Ammon's horn (tissue), 1 donor: ENCODE measurements at regions not wholly inside any gene's neighbourhood (a gene's known extent, or its start where the extent isn't known, plus 50 kb on each side); places are given as distances from the start of the nearest gene placed in this dataset.

Experiments
- DNase-seq: peaks from one replicate; pipeline ENCODE4 v3.0.0-alpha.2; 2016; ENCODE audit warnings: low spot score

DNA sequence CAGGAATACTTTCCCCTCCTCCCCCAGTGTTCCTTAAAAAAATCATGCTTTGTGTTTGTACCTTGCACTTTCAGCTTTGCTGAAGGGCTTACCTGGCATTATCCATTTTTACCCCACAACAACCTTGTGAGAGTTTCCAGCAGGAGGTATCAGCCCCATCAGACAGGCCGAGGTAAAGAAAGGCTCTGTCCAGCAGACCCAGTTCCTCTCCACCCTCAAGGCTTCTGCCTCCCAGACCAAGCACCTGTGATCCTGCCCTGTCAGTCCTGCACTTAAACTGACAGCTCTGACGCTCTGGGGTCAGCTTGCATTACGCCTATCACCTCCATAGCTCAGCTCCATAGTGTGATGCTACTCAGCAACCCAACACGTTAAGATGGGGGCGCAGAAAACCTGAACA is 803.1 kb downstream of the UQCRFS1 start:
- DNase-seq: no peak

DNA sequence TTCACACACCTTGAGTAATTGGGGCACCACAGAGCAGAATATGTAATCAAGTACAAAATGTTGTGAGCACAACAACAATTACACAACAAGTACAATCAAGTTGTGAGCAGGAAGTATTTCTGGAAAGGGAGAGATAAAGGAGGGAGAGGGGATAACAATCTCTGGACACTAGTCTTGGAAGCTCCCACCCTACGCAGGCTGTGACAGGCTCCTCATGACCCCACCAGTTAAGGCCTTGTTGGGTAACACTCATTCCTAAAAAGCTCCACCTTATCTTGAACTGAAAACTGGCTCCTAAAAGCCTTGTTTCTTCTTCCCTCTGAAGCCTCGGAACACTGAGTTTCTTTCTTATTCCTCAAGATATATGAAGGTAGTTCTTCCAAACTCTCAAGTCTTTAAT is 806.0 kb downstream of the UQCRFS1 start:
- no peak for DNase-seq

DNA sequence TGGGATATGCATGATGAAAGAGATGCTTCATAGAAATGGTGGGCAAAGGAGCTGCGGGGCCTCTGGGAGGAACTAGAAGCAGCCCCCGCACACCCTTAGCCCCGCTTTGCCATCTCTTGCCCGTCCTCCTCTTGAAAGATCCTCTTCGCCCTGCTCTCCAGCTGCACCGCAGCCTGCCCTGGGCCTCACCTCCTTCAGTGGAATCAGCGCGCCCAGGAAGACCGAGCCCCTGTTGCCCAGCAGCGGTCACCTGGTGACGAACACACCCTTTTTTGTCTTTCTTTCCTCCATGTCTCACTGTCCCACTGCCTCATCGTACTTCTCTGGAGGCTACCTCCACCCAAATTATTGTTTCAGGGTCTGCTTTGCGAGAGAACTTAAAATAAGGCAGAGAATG is 807.6 kb downstream of the UQCRFS1 start:
- no peak for DNase-seq

DNA sequence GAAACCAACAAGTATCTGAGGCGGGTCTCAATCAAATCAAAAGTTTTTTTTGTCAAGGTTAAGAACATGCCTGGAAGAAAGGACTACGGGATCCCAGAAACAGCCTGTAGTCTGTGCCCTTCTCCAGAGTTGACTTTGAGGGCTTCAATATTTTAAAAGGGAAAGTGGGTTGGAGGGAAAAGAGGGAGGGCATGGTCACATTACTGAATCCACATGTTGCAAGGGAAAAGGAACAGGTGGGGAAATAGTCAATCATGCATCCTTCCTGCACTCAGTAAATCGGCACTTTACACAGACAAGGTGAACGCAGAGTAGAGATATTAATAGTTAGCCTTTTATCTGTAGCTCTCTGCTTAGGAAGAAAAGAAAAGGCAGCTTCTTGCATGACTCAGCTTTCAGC is 808.5 kb downstream of the UQCRFS1 start:
- DNase-seq: no peak

DNA sequence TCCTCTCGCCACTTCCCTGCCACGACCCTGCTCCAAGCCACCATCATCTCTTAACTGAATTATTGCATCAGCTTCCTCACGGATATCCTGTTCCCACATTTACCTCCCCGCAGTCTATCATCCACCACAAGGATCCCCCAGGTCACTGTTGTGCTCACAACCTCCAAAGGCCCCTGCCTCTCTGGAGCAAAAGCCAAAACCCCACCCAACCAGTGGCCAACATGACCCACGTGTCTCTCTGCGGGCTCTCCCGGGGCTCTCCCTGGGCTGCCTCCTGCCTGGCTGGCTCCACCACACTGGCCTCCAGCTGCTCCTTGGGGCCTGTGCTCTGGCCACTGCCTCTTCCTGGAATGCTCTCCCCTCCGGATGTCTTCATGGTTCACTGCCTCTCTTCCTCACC is 809.3 kb downstream of the UQCRFS1 start:
- DNase-seq: no peak

DNA sequence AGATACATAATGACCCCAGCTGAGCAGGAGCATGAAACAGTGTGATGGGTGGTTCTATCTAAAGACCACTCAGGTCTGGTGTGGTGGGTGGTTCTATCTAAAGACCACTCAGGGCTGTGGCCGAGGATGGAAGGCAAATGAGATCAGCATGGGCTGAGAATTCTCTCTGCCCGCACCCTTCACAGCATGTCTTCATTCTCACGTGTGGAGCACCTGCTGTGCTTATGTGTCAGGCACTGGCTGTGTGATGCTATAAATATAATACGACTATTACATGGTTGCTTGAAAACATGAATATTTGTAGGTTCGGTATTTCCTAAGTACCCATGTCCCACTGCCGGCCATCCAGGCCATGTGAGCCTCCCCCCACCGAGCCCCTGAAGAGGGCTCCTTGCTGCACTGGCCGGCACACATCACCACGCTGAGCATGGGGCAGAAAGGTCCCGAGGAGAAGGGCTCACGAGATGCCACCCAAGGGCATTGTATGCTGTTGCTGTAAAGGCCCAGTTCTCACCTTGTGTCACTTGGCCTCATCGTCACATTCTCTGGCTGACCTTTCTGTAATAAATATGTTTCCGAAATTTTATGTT is 810.2 kb downstream of the UQCRFS1 start:
- no peak for DNase-seq

DNA sequence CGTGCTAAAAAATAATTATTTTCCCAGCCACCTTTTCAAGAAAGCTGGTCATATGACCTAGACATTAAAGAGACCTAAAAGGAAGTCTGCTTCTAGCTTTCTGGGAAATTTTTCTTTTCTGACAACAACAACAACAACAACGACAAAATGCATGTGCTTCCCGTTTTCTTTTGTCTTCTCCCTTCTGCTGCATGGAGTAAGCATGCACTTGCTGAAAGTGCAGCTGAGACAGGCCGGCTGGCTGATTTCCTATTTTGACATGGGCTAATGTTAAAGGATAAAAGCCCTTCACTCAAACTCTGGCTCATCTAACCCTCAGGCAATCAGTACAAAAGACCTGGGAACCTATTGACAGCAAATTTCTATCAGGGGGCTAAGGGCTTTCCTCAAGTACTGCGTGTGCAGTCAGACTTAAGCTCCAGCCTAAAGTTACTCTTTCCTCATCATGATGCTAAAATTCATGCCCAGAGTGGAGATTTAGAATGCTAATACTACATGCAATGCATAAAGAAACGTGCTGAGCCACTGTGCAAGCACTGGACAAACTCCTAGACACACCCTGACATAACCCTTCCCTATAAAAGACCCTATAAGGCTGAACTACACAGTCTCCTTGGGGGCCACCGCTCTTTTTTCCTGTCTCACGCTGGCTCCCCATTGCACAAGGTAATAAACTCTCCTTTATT is 811.1 kb downstream of the UQCRFS1 start:
- no peak for DNase-seq

DNA sequence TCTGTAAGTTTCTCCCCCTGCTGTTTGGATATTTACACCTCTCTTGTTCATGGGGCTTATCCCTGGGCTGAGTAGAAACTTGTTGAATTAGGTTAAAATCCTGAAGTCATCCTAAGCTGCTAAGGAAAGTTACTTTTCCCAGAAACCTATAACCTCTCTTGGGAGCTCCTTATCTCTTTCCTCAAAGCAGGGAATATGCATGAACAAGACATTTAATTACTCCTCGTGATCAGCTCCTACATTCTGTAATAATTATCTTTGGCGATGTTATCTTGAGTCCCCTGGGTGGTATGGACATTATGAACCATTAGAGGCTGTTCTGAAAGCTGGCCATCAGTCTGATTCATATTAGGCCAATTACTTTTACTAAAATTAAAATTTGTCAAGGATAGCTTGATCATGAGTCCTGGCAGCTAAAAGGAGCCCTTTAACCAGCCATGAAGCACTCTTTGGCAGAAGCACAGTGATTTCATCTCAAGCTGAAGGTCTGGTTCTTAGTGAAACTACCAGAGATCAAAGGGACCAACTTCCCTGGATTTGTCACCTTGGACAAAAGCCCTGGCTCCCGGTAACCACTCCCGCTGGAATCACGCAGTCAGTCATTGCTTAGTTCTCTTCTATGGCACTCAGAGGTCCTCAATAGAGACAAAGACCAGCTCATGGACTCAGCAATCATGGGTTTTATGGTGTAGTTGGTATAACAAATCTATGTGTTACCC is 811.8 kb downstream of the UQCRFS1 start:
- no peak for DNase-seq

DNA sequence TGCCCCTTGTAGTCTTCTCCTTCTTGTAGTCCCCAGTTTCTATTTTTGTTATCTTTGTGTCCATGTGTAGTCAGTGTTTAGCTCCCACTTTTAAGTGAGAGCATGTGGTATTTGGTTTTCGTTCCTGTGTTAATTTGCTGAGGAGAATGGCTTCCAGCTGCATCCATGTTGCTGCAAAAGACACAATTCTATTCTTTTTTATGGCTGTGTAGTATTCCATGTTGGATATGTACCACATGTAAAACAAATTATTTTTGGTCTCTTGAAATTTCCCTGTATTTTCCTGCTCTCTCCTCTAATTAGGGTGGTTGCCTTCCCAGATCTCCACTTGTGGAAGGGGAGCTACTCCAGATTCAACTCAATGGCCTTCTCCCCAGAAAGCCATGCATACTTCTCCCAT is 813.8 kb downstream of the UQCRFS1 start:
- no peak for DNase-seq

DNA sequence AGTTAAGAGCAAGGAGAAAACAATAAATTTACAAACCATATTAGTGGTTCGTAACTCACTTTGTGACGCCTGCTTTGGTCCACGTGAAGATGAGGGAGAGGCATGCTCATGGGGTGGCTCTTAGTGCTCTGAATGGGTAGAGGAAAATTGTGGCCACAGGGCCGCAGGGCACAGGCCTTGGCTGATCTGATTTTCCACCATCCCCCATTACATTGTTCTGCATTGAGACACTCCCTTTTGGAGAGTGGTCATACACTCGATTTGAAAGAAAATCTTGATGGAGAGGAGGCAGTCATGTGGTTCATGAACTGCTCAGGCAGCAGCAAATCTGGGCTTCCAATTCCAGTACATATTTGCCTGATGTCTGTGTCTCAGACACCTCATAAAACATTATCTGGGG is 815.2 kb downstream of the UQCRFS1 start:
- no peak for DNase-seq

DNA sequence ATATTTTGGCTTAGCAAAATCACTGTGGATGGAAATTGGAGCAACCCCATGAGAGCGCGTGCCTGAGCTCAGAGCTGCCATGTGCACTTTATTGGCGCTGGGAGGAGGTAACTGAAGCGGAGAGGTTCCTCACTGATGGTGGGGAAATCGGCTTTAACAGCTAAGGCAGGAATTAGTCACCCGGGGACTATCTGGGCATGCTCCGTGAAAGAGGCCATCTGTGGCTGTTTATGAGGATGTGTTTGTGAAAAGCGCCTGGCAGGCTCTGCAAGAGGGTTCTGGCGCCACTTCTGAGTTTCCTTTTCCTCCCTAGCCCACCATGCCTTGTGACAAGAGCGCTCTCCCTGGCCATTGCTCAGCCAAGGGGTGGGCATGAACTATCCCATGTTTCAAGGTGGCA is 815.6 kb downstream of the UQCRFS1 start:
- peak; percentile 54 for DNase-seq

DNA sequence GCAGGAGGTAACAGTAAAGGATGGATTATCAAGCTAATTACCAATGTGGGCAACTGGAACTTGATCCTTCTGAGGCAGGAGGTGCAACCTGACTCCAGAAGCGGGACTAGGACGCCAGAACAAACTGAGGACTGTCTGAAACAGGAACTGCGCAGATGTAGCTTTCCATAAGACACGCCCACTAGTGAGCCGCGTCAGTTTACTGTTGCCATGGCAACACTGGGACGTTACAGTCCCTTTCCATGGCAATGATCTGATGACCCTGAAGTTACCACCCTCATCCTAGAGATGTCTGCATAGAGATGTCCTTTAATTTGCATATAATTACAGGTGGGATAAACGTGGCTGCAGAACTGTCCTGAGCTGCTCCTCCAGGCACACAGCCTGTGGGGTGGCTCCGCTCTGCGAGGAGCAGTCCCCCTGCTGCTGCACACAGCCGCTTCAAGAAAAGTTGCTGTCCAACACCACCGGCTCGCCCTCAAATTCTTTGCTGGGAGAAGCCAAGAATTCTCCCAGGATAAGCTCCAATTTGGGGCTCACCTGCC is 816.6 kb downstream of the UQCRFS1 start:
- peak; percentile 11 for DNase-seq

DNA sequence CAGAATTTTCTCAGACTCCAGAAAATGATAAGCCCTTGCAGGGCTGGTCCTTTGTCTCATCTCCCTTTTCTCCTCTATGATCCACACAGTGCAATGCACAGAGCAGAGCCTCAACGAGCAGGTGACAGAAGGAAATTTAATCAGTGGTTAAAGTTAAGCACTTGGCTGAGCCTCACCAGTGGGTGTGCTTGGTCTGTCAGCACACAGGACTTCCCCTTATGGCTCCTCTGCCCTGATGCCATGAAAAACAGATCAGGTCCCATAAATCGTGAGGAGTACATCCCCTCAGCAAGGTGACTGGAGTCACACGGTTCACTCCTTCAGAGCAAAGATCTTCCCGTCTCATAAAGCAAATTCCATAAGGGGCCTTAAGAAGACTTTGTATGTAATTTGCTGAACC is 818.2 kb downstream of the UQCRFS1 start:
- no peak for DNase-seq

DNA sequence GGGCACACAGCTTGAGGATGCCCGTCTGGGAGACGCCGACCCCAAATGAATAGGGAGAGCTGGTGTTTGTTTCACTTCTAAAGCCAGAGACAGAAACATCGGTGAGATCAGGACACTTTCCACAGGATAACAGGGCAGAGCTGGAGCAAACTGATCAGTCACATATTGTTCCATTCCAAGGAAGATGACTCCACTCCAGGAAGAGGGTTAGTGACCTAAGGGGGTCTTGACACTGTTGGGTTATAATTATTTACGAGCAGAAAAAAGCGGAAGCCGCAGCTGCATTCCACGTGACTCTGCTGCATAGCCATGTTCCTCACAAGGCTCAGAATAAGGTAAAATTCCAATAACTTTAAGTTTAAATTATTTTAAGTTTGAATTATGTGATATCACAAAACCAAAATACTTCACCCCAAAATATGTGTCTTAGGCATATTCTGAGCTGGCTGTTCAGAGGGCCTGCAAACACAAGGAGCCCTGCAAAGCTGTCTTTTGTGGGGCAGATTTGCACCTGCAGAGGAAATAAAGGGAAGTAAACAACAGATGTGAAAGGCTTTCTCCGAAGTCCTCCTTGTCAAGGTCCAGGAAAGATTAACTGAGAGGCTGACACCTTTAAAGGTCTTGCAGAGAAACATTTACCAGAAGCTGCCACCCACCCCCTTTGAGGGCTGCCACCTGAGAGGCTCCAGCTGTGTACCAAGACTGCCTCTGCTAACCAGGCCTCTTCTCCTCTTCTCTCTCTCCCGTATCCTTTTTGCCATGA is 819.2 kb downstream of the UQCRFS1 start:
- DNase-seq: no peak

DNA sequence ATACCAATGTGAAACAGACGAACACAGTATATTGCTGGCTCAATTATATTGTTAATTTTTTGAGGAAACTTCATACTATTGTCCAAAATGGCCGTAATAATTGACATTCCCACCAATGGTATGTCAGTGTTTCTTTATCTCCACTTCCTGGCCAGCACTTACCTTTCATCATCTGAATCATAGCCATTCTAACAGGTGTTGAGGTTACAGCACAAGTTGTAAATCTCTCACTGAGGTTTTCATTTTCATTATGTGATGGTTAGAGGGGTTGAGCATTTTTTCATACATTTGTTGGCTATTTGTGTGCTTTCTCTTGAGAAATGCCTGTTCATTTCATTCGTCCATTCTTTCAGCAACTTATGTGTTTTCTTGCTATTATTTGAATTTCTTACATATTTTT is 824.0 kb downstream of the UQCRFS1 start:
- DNase-seq: no peak

DNA sequence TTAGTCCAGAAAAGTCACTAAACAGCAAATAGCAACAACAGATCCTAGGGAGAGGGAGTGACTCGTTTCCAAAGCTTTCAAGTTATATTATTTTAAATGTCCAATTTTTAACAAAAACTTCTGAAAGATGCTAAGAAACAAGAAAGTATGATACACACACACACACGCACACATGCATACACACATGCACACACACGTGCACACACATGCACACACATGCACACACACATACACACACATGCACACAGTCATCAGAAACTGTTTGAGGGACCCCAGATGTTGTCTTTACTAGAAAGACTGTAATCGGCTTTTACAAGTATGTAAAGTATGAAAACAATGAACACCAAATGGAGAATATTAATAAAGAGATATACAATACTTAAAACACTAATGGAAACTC is 825.4 kb downstream of the UQCRFS1 start:
- DNase-seq: no peak

DNA sequence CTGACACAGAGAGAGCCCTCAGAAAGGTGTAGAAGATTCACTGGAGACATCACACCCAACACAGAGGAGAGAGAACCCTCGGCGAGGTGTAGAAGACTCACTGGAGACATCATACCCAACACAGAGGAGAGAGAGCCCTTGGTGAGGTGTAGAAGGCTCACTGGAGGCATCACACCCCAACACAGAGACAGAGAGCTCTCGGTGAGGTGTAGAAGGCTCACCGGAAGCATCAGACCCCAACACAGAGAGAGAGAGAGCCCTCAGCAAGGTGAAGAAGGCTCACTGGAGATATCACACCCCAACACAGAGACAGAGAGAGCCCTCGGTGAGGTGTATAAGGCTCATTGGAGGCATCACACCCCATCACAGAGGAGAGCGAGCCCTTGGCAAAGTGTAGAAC is 826.5 kb downstream of the UQCRFS1 start:
- DNase-seq: no peak

DNA sequence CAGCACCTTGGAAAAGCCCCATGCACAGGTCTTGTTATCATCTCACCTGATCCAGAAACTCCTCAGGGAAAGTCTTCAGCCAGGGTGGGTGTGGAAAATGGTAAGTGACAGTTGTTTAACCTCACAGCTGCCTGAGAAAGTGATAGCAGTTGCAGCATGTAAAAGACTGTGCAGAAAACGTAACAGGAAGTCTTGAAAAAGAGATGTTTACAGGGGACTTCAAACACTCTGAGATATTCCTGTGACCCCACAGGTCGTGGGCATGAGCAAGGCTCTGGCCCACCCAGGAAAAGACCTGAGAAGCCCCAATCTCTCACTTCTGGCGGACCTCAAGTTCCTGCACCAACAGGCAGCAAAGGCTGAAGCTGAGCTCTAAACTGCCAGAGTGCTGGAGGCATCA is 826.9 kb downstream of the UQCRFS1 start:
- DNase-seq: no peak

DNA sequence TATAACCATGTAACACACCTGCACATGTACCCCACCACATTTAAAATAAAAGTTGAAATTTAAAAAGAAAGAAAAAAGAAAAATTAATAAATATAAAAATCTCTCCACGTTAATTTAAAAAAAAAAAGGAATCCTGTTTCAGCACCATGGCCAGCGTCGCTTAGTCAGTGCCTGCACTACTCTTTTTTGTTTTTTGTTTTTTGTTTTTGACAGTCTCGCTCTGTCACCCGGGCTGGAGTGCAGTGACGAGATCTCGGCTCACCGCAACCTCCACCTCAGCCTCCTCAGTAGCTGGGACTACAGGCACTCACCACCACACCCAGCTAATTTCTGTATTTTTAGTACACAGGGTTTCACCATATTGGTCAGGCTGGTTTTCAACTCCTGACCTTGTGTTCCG is 835.9 kb downstream of the UQCRFS1 start:
- no peak for DNase-seq

DNA sequence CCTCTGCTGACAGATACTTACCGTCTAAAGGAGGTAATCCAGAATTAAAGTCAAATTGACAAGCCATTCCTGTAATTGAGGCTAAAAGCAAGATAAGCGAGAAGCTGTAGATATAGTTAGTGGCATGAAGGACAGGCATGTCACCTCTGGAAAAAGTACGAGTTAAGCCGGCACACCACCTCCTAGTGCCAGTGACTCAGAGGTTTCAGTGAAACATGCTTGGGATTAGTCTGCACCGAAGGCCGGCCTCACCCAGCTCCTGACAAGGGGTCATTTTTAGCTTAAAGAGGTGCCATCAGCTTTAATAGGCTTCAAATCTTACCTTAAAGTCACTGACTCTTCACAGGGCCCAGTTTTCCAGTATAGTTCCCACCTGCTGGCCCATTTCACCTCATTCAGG is 838.0 kb downstream of the UQCRFS1 start:
- no peak for DNase-seq

DNA sequence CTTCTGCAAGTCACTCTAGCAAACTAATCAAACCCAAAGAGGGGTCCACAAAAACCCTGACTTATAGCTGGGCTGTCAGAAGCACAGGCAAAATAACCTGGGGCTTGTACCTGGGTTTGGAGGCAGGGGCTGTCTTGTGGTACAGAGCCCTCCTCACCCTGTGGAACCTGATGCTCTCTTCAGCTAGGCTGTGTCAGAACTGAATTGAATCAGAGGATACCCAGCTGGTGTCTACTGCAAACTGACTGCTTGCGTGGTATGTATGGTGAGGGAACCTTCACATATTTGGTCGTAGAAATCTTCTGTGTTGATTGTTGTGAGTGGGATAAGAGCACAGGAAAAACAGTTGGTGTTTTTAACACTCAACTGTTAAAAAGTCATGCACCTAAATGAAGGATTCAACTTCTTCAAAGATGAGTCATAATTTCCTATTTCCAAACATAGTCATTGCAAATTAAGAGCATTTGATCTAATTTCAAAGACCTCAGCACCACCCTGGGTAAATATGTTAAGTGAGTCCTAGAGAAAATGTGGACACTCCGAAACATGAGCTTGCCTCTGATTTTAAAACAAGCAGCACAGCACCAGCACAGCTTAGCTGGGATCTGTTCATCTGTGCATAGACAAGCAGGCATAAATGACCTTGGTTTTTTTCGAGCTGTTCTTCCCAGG is 840.2 kb downstream of the UQCRFS1 start:
- DNase-seq: peak; percentile 35

DNA sequence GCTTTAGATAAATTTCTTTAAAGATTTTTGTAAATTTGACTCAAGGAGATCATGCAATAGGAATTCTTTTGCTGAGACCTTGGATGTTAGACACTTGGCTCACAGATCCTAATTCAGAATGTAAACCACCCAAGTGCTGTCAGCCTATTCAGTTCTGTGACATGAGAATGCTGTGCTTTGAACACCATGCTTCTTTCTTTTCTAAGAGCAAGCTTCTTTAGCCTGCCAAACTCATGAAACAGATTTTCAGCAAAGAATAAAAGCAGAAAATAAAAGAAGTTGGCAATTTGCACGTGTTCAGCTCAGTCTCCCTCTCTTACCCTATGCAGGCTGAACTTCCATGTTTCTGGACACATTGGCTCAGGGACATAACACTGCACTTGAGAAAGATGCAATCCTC is 845.8 kb downstream of the UQCRFS1 start:
- DNase-seq: no peak
